ENCODE measurements at regions not wholly inside any gene's neighbourhood (a gene's known extent, or its start where the extent isn't known, plus 50 kb on each side); places are given as distances from the start of the nearest gene placed in this dataset.
"Not testable (repeated sequence)": the region's sequence is repeated elsewhere in the genome, so short reads cannot be mapped to it uniquely, and the experiment has no call there.

DNA sequence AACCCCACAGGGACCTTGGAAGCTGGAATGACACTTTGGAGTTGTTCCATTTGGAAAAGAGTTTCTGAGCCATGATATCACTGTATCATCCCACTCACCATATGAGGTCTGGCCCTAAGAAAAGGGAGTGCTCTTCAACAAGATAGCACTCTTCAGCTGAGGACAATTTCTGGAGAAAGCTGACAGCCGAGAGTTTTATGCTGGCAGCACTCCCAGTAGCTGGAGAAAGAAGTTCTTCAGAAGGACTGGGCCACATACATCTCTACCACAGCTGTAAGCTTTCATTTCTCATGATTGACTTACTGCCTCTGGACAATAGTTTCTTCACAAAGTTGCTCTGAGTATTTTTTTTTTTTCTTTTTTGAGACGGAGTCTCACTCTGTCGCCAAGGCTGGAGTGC, 914.4 kb upstream of the ADAMTS5 start:
- not testable (repeated sequence) for H3K36me3 ChIP-seq (ENCODE audit: control insufficient read depth in 3 of 3, insufficient read depth in 2 of 3, low read depth in 1 of 3, low read length in 3 of 3); H3K27me3 ChIP-seq (ENCODE audit: control insufficient read depth in 3 of 3, insufficient read depth in 3 of 3, low read length in 3 of 3); H3K4me3 ChIP-seq (ENCODE audit: low read depth in 1 of 3, low read length in 3 of 3); DNase-seq; H3K4me1 ChIP-seq (ENCODE audit: control insufficient read depth in 3 of 3, insufficient read depth in 2 of 3, low read depth in 1 of 3, low read length in 2 of 3); H3K27ac ChIP-seq (ENCODE audit: low read depth in 1 of 3, low read length in 2 of 3); H3K9me3 ChIP-seq (ENCODE audit: control insufficient read depth in 2 of 2, insufficient read depth in 1 of 2, low read depth in 1 of 2, low read length in 1 of 2); FAIRE-seq
- 73 to 91% (median 86%) methylated on average over 3 of the region's 3 CpGs for WGBS, 3 donors

DNA sequence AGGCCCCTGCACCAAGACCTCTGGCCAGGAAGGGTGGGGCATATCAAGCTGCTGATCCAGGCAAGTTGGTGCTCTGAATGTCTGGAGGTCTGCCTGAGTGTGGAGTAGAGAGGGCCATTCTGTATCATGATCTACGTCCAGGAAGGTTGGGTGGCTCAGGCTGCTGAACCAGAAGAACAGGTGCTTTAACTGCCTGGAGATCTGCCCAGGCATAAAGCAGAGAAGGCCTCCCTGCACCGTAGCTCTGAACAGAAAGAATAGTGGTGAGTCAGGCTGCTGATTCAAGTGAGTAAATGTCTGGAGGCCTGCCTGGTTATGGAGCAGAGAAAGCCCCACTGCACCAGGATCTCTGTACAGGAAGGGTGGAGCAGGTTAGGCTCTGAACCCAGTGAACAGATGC, 905.5 kb upstream of the ADAMTS5 start:
- H3K4me3 ChIP-seq (ENCODE audit: low read depth in 1 of 3, low read length in 3 of 3); H3K4me1 ChIP-seq (ENCODE audit: control insufficient read depth in 3 of 3, insufficient read depth in 2 of 3, low read depth in 1 of 3, low read length in 2 of 3); H3K36me3 ChIP-seq (ENCODE audit: control insufficient read depth in 3 of 3, insufficient read depth in 2 of 3, low read depth in 1 of 3, low read length in 3 of 3); DNase-seq; FAIRE-seq; H3K27ac ChIP-seq (ENCODE audit: low read depth in 1 of 3, low read length in 2 of 3); H3K27me3 ChIP-seq (ENCODE audit: control insufficient read depth in 3 of 3, insufficient read depth in 3 of 3, low read length in 3 of 3); H3K9me3 ChIP-seq (ENCODE audit: control insufficient read depth in 2 of 2, insufficient read depth in 1 of 2, low read depth in 1 of 2, low read length in 1 of 2): not testable (repeated sequence)
- 4 to 56% (median 33%) methylated on average over 2 of the region's 2 CpGs for WGBS, 3 donors

DNA sequence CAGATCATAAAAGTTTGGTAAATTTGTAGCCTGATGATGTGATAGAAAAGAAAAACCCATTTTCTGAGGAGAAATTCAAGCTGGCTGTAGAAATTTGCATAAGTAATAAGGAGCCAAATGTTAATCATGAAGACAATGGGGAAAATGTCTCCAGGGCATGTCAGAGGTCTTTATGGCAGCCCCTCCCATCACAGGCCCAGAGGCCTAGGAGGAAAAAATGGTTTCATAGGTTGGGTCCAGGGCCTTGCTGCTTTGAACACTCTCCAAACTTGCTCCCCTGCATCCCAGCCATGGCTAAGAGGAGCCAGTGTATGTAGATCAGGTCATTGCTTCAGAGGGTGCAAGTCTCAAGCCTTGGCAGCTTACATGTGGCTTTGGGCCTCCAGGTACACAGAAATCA, 903.9 kb upstream of the ADAMTS5 start:
- not testable (repeated sequence) for H3K36me3 ChIP-seq (ENCODE audit: control insufficient read depth in 3 of 3, insufficient read depth in 2 of 3, low read depth in 1 of 3, low read length in 3 of 3); DNase-seq; H3K27me3 ChIP-seq (ENCODE audit: control insufficient read depth in 3 of 3, insufficient read depth in 3 of 3, low read length in 3 of 3); H3K4me3 ChIP-seq (ENCODE audit: low read depth in 1 of 3, low read length in 3 of 3); FAIRE-seq; H3K4me1 ChIP-seq (ENCODE audit: control insufficient read depth in 3 of 3, insufficient read depth in 2 of 3, low read depth in 1 of 3, low read length in 2 of 3); H3K27ac ChIP-seq (ENCODE audit: low read depth in 1 of 3, low read length in 2 of 3); H3K9me3 ChIP-seq (ENCODE audit: control insufficient read depth in 2 of 2, insufficient read depth in 1 of 2, low read depth in 1 of 2, low read length in 1 of 2)

DNA sequence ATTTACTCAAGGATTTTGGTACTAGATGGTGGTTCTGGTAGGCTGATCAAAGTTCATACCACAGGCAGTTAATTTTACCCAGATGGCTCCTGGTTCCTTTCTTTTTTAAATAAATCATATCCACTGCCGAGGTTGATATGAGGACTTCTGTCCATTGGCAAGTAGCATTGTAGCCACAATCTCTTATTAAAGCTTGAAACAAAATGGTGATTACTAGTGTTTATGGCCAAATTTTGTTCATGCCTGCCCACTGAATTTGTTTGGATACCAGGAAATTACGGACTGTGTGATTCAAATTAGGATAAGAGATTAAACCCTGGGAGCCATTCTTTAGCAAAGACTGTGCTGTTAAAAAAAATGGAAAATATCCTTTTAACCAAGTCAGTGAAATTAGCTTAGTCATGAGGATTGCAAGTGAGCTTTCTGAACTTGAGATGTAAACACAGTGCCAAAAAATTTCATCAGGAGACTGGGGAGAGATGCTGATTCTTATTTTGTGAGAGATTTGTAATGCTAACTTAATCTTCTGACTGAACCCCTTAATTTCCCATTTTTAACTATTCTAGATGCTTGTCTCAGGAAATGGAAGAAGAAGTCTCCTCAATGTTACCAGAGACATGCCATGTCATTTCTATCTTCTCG, 893.5 kb upstream of the ADAMTS5 start:
- 59 to 78% (median 64%) methylated on average over 3 of the region's 3 CpGs for WGBS, 3 donors
- not testable (repeated sequence) for H3K4me1 ChIP-seq (ENCODE audit: control insufficient read depth in 3 of 3, insufficient read depth in 2 of 3, low read depth in 1 of 3, low read length in 2 of 3); FAIRE-seq; H3K36me3 ChIP-seq (ENCODE audit: control insufficient read depth in 3 of 3, insufficient read depth in 2 of 3, low read depth in 1 of 3, low read length in 3 of 3); H3K4me3 ChIP-seq (ENCODE audit: low read depth in 1 of 3, low read length in 3 of 3); DNase-seq; H3K9me3 ChIP-seq (ENCODE audit: control insufficient read depth in 2 of 2, insufficient read depth in 1 of 2, low read depth in 1 of 2, low read length in 1 of 2); H3K27ac ChIP-seq (ENCODE audit: low read depth in 1 of 3, low read length in 2 of 3); H3K27me3 ChIP-seq (ENCODE audit: control insufficient read depth in 3 of 3, insufficient read depth in 3 of 3, low read length in 3 of 3)

DNA sequence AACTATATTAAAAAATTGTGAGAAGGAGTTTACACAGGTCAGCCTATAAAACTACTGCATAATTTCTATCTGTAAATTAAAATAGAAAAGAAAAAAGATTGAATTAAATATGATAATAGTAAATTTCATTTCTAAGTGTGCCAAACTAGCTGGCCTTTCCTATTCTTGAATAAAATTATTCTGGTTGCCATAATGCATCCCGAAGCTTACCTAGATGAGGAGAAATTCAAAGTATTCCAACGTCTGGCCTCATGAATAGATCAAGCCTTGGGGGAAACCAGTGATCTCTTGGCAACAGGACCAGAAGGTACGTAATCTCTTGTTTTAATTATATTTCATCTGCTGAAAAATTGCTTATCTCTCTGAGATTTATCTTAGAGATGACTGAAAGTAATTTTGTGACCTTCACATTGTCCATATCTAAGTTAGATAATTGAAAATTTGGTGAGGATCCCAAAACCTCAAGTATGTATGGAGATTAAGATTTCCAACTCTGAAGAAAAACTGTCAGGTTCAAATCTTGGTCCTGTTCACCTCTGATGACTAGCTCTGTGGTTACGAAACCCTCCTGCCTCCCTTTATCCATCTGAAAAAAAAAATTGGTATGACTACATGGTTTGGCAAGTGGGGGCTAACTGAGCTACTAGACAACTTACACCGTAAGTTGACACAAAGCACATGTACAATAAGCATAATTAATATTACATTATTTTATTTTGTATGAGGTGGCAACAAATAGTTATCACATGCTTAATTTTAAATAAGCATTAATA, 891.4 kb upstream of the ADAMTS5 start:
- FAIRE-seq; H3K27ac ChIP-seq (ENCODE audit: low read depth in 1 of 3, low read length in 2 of 3); H3K36me3 ChIP-seq (ENCODE audit: control insufficient read depth in 3 of 3, insufficient read depth in 2 of 3, low read depth in 1 of 3, low read length in 3 of 3); H3K4me3 ChIP-seq (ENCODE audit: low read depth in 1 of 3, low read length in 3 of 3); H3K9me3 ChIP-seq (ENCODE audit: control insufficient read depth in 2 of 2, insufficient read depth in 1 of 2, low read depth in 1 of 2, low read length in 1 of 2); H3K27me3 ChIP-seq (ENCODE audit: control insufficient read depth in 3 of 3, insufficient read depth in 3 of 3, low read length in 3 of 3); DNase-seq; H3K4me1 ChIP-seq (ENCODE audit: control insufficient read depth in 3 of 3, insufficient read depth in 2 of 3, low read depth in 1 of 3, low read length in 2 of 3): not testable (repeated sequence)
- 79 to 92% (median 89%) methylated on average over 5 of the region's 5 CpGs for WGBS, 3 donors

DNA sequence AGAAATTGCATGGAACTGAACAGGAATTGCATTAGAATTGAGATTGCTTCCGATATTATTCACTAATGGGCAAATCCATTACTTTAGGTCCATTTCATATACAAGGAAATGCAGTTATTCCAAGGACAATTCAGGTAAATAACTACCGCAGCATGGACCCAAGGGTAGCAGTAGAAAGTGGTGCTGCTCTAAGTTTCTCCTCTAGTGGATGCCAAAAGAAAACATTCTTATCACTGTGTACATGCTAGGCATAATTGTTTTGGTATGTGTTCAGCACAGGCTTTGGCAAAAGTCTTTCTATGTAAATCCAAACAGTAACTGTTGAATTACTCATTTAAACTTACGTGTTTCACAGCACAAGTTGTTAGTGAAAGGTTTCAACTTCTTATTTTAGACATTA, 890.1 kb upstream of the ADAMTS5 start:
- not testable (repeated sequence) for H3K4me3 ChIP-seq (ENCODE audit: low read depth in 1 of 3, low read length in 3 of 3); H3K27ac ChIP-seq (ENCODE audit: low read depth in 1 of 3, low read length in 2 of 3); DNase-seq; H3K9me3 ChIP-seq (ENCODE audit: control insufficient read depth in 2 of 2, insufficient read depth in 1 of 2, low read depth in 1 of 2, low read length in 1 of 2); FAIRE-seq; H3K36me3 ChIP-seq (ENCODE audit: control insufficient read depth in 3 of 3, insufficient read depth in 2 of 3, low read depth in 1 of 3, low read length in 3 of 3); H3K4me1 ChIP-seq (ENCODE audit: control insufficient read depth in 3 of 3, insufficient read depth in 2 of 3, low read depth in 1 of 3, low read length in 2 of 3); H3K27me3 ChIP-seq (ENCODE audit: control insufficient read depth in 3 of 3, insufficient read depth in 3 of 3, low read length in 3 of 3)
- 56 to 72% (median 70%) methylated on average over 3 of the region's 3 CpGs for WGBS, 3 donors

DNA sequence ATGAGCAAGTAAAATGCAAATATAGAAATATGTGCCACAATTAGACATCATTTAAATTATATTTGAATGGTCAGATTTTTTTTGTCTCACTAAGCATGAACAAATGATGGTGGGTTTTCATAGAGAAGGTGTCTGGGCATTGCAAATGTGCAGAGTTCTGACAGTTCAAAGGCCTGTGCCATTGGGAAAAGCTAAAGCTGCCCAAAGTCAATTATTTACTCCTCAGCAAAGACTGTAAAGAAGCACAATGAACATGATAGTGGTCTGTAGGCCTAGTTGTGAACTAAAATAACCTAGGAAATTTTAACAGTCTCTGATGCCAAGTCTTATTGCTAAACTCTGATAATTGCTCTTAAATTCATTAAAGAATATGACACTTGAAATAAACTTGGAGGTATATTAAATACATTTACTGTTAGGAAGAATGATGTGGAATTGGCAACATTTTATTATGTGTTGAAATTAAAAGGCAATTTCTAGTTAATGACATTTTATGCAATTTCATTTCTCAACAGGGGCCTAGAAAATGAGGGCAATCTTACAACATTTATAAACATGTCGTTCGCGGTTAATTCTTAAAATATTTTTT, 874.3 kb upstream of the ADAMTS5 start:
- no peaks in the 10 kb centered on the region for H3K4me1 ChIP-seq (ENCODE audit: control insufficient read depth in 3 of 3, insufficient read depth in 2 of 3, low read depth in 1 of 3, low read length in 2 of 3)
- H3K27me3 ChIP-seq (ENCODE audit: control insufficient read depth in 3 of 3, insufficient read depth in 3 of 3, low read length in 3 of 3) = no peaks in the 10 kb centered on the region
- no peak overlapping the region for H3K27ac ChIP-seq (ENCODE audit: low read depth in 1 of 3, low read length in 2 of 3)
- H3K9me3 ChIP-seq (ENCODE audit: control insufficient read depth in 2 of 2, insufficient read depth in 1 of 2, low read depth in 1 of 2, low read length in 1 of 2) = no peaks in the 10 kb centered on the region
- no peak for FAIRE-seq
- no peak for DNase-seq
- WGBS, 3 donors = 88 to 98% (median 97%) methylated on average over 3 of the region's 3 CpGs
- H3K36me3 ChIP-seq (ENCODE audit: control insufficient read depth in 3 of 3, insufficient read depth in 2 of 3, low read depth in 1 of 3, low read length in 3 of 3) = no peaks in the 10 kb centered on the region
- H3K4me3 ChIP-seq (ENCODE audit: low read depth in 1 of 3, low read length in 3 of 3) = no peak overlapping the region

DNA sequence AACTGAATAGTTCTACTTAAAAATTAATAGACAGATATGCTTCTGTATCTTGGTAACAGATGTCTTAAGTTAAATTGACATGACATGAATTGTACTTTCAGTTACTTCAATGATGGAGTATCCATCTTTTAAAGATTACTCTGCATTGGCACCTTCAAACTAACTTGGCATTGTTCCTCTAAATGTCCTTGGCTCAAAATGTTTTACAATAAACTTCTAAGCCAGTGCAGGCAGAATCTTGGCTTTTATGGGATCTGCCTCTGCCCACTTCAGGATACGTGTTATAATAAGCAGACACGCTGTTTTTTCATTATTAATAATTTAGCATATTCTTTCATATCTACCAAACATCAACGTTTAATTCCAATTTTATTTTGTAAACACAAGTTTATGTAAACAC, 873.4 kb upstream of the ADAMTS5 start:
- Histone ChIP-seq H3K4me1 (ENCODE audit: control insufficient read depth in 3 of 3, insufficient read depth in 2 of 3, low read depth in 1 of 3, low read length in 2 of 3) (no peaks in the 10 kb centered on the region), H3K27me3 (ENCODE audit: control insufficient read depth in 3 of 3, insufficient read depth in 3 of 3, low read length in 3 of 3) (no peaks in the 10 kb centered on the region), H3K4me3 (ENCODE audit: low read depth in 1 of 3, low read length in 3 of 3) (no peak overlapping the region), H3K36me3 (ENCODE audit: control insufficient read depth in 3 of 3, insufficient read depth in 2 of 3, low read depth in 1 of 3, low read length in 3 of 3) (no peaks in the 10 kb centered on the region), H3K27ac (ENCODE audit: low read depth in 1 of 3, low read length in 2 of 3) (no peak overlapping the region), H3K9me3 (ENCODE audit: control insufficient read depth in 2 of 2, insufficient read depth in 1 of 2, low read depth in 1 of 2, low read length in 1 of 2) (no peaks in the 10 kb centered on the region)
- FAIRE-seq = no peak
- no peak for DNase-seq
- WGBS, 3 donors = 62 to 73% (median 69%) methylated on average over 3 of the region's 3 CpGs
